Stomach (tissue), 8 donors: ENCODE measurements at regions not wholly inside any gene's neighbourhood (a gene's known extent, or its start where the extent isn't known, plus 50 kb on each side); places are given as distances from the start of the nearest gene placed in this dataset.

ENCODE experiments used
- DNase-seq, 2 donors: peaks; one replicate each; pipeline versions ENCODE4 v3.0.0 to v3.0.0-alpha.2; 2013 to 2019
- H3K27ac ChIP-seq, 5 donors: fragments of 200-600 bp in 4 of 5; sonication (generic) in 4 of 5; one replicate each; pipeline ENCODE4 v1.5.1; 2013 to 2019; ENCODE audit warnings: mild to moderate bottlenecking in 1 of 5, moderate library complexity in 1 of 5
- H3K27me3 ChIP-seq, 3 donors: fragments of 200-600 bp; sonication (generic); one replicate each; pipeline ENCODE4 v1.5.1; 2017 to 2019; ENCODE audit warnings: mixed run types in 1 of 3
- H3K36me3 ChIP-seq, 4 donors: fragments of 200-600 bp; sonication (generic); 1 replicate in 3 of 4; 2 replicates in 1 of 4; pipeline ENCODE4 v1.5.1; 2016 to 2019
- H3K4me1 ChIP-seq, 4 donors: fragments of 200-600 bp; sonication (generic); one replicate each; pipeline ENCODE4 v1.5.1; 2016 to 2019
- H3K4me3 ChIP-seq, 4 donors: fragments of 200-600 bp; sonication (generic) in 3 of 4; one replicate each; pipeline ENCODE4 v1.5.1; 2016 to 2019; ENCODE audit warnings: mild to moderate bottlenecking in 1 of 4
- H3K9me3 ChIP-seq, 4 donors: fragments of 200-600 bp; sonication (generic); one replicate each; pipeline ENCODE4 v1.5.1; 2016 to 2019
- CTCF ChIP-seq, 7 experiments: fragments of 450-650 bp in 4 of 7; fragments of 200-600 bp in 3 of 7; sonication (generic) in 3 of 7; IDR thresholded peaks; one replicate each; pipeline ENCODE4 v1.5.1; 2016 to 2019; ENCODE audit warnings: antibody characterized with exemption in 7 of 7, control low read depth in 2 of 7, mild to moderate bottlenecking in 1 of 7
- EP300 ChIP-seq: sonication (generic); formaldehyde crosslinking; IDR thresholded peaks from one replicate; pipeline ENCODE4 v1.6.1; 2017; ENCODE audit warnings: antibody characterized with exemption
- POLR2A ChIP-seq, 4 donors: fragments of 450-650 bp; IDR thresholded peaks; one replicate each; pipeline ENCODE4 v1.6.1; 2016; ENCODE audit warnings: antibody characterized with exemption in 4 of 4, control low read depth in 2 of 4, mild to moderate bottlenecking in 1 of 4, moderate library complexity in 1 of 4
- POLR2AphosphoS5 ChIP-seq, 3 donors: sonication (generic); formaldehyde crosslinking; IDR thresholded peaks; one replicate each; pipeline ENCODE4 v1.6.1; 2016; ENCODE audit warnings: antibody characterized with exemption in 3 of 3
- WGBS, 5 donors: extraction: QIAGEN DNeasy Blood & Tissue Kit in 3 of 5; methylation state at CpG; one replicate each; pipeline versions ENCODE4 v1.1.5 to v1.1.7; 2013 to 2018; 5-methylcytosine and 5-hydroxymethylcytosine counted together
- intact Hi-C: fragments of 100-400 bp; cut with DNase I; formaldehyde crosslinking; loops from one replicate; pipeline ENCODE4 v1.15.1; 2023; ENCODE audit warnings: low total_unique reads
- donor health status: healthy with polysubstance abuse.
- donor health status: Bipolar disorder and iron deficiency.
- donor health status: healthy.

GRCh38 chr7:46366526-46366925 is 445.5 kb upstream of the IGFBP3 start:
- H3K4me3 ChIP-seq = no peak overlapping the region
- intact Hi-C loops = no loop called here
- WGBS, 5 donors = 94 to 97% (median 95%) methylated on average over 1 of the region's 1 CpG
- TF ChIP-seq CTCF (IDR thresholded peaks at IDR 0.05) = no peak
- TF ChIP-seq POLR2AphosphoS5 (IDR thresholded peaks at IDR 0.05) = no peak
- TF ChIP-seq POLR2A (IDR thresholded peaks at IDR 0.05) = no peak
- TF ChIP-seq EP300 = no peak
- no peak for DNase-seq
- no peak overlapping the region for H3K27ac ChIP-seq
- H3K27me3 ChIP-seq = no peaks in the 10 kb centered on the region
- peaks cover 0 to 5% (median 2%) of the 10 kb centered on the region in 4 donors for H3K4me1 ChIP-seq
- no peaks in the 10 kb centered on the region for H3K36me3 ChIP-seq
- H3K9me3 ChIP-seq = no peaks in the 10 kb centered on the region

- TF ChIP-seq POLR2A (IDR thresholded peaks at IDR 0.05) = no peak
Observed at GRCh38 chr7:46363688-46364087, 442.6 kb upstream of the IGFBP3 start.

GRCh38 chr7:46360811-46361210 is 439.7 kb upstream of the IGFBP3 start:
- H3K36me3 ChIP-seq = no peaks in the 10 kb centered on the region
- TF ChIP-seq POLR2A (IDR thresholded peaks at IDR 0.05) (no peak), EP300 (no peak), CTCF (IDR thresholded peaks at IDR 0.05) (no peak), POLR2AphosphoS5 (IDR thresholded peaks at IDR 0.05) (no peak)
- no peak overlapping the region for H3K4me3 ChIP-seq
- H3K27me3 ChIP-seq = no peaks in the 10 kb centered on the region
- DNase-seq = no peak
- no peak overlapping the region for H3K27ac ChIP-seq
- H3K4me1 ChIP-seq = peaks cover 0 to 5% (median 2%) of the 10 kb centered on the region in 4 donors
- WGBS, 5 donors = 60 to 89% (median 80%) methylated on average over 2 of the region's 2 CpGs
- no peaks in the 10 kb centered on the region for H3K9me3 ChIP-seq
- intact Hi-C loops = no loop called here

More at GRCh38 chr7:46363688-46364087, 442.6 kb upstream of the IGFBP3 start:
- Histone ChIP-seq H3K36me3 (no peaks in the 10 kb centered on the region), H3K4me3 (no peak overlapping the region), H3K4me1 (peaks cover 0 to 5% (median 2%) of the 10 kb centered on the region in 4 donors), H3K27ac (no peak overlapping the region), H3K27me3 (no peaks in the 10 kb centered on the region), H3K9me3 (no peaks in the 10 kb centered on the region)
- peak in 1 of 2 donors; percentile 36 for DNase-seq
- 24 to 53% (median 32%) methylated on average over 1 of the region's 1 CpG for WGBS, 5 donors
- intact Hi-C loops = no loop called here

GRCh38 chr7:46360296-46360695 is 439.2 kb upstream of the IGFBP3 start:
- H3K9me3 ChIP-seq = no peaks in the 10 kb centered on the region
- DNase-seq = no peak
- no peak for TF ChIP-seq POLR2AphosphoS5 (IDR thresholded peaks at IDR 0.05)
- H3K27me3 ChIP-seq = no peaks in the 10 kb centered on the region
- intact Hi-C loops = no loop called here
- 67 to 77% (median 73%) methylated on average over 3 of the region's 3 CpGs for WGBS, 5 donors
- no peak overlapping the region for H3K27ac ChIP-seq
- no peak overlapping the region for H3K4me3 ChIP-seq
- H3K4me1 ChIP-seq = peaks cover 0 to 5% (median 2%) of the 10 kb centered on the region in 4 donors
- no peaks in the 10 kb centered on the region for H3K36me3 ChIP-seq

GRCh38 chr7:46357851-46358250 is 436.8 kb upstream of the IGFBP3 start:
- Histone ChIP-seq H3K27me3 (no peaks in the 10 kb centered on the region), H3K9me3 (no peaks in the 10 kb centered on the region), H3K4me1 (no peaks in the 10 kb centered on the region), H3K27ac (no peak overlapping the region), H3K4me3 (no peak overlapping the region), H3K36me3 (no peaks in the 10 kb centered on the region)
- intact Hi-C loops = no loop called here
- no peak for TF ChIP-seq POLR2A (IDR thresholded peaks at IDR 0.05)
- TF ChIP-seq CTCF (IDR thresholded peaks at IDR 0.05) = no peak
- TF ChIP-seq EP300 = no peak
- no peak for TF ChIP-seq POLR2AphosphoS5 (IDR thresholded peaks at IDR 0.05)
- 83 to 96% (median 92%) methylated on average over 5 of the region's 5 CpGs for WGBS, 5 donors
- no peak for DNase-seq
